Liver (tissue), 8 donors: ENCODE measurements at regions not wholly inside any gene's neighbourhood (a gene's known extent, or its start where the extent isn't known, plus 50 kb on each side); places are given as distances from the start of the nearest gene placed in this dataset.

Experiments
- DNase-seq: peaks from one replicate; pipeline ENCODE4 v3.0.0-alpha.2; 2017; ENCODE audit warnings: low spot score
- H3K27ac ChIP-seq, 2 donors: one replicate each; pipeline ENCODE4 v1.7.0; 2013; ENCODE audit warnings: inconsistent platforms in 2 of 2, low read length in 2 of 2, control low read depth in 1 of 2, low read depth in 1 of 2, mild to moderate bottlenecking in 1 of 2
- H3K27me3 ChIP-seq, 4 donors: one replicate each; pipeline versions ENCODE4 v1.6.1 to v1.7.0; 2013; ENCODE audit warnings: low read length in 3 of 4, inconsistent platforms in 1 of 4, mild to moderate bottlenecking in 1 of 4, moderate library complexity in 1 of 4; ENCODE audit not compliant: control insufficient read depth in 4 of 4, insufficient read depth in 4 of 4
- H3K36me3 ChIP-seq, 4 donors: one replicate each; pipeline versions ENCODE4 v1.6.1 to v1.7.0; 2013; ENCODE audit warnings: low read length in 3 of 4, mild to moderate bottlenecking in 3 of 4, low read depth in 1 of 4, moderate library complexity in 1 of 4; ENCODE audit not compliant: control insufficient read depth in 4 of 4, insufficient read depth in 3 of 4
- H3K4me1 ChIP-seq, 4 donors: one replicate each; pipeline versions ENCODE4 v1.6.1 to v1.7.0; 2013; ENCODE audit warnings: low read length in 3 of 4, mild to moderate bottlenecking in 3 of 4, moderate library complexity in 1 of 4; ENCODE audit not compliant: control insufficient read depth in 4 of 4, insufficient read depth in 4 of 4
- H3K4me3 ChIP-seq, 3 donors: one replicate each; pipeline versions ENCODE4 v1.6.1 to v1.7.0; 2013; ENCODE audit warnings: low read length in 3 of 3, control low read depth in 1 of 3, low read depth in 1 of 3, mild to moderate bottlenecking in 1 of 3
- H3K9ac ChIP-seq, 2 donors: one replicate each; pipeline ENCODE4 v1.7.0; 2013; ENCODE audit warnings: low read length in 2 of 2, mild to moderate bottlenecking in 2 of 2, moderate library complexity in 2 of 2, control low read depth in 1 of 2, low read depth in 1 of 2
- H3K9me3 ChIP-seq, 4 donors: one replicate each; pipeline versions ENCODE4 v1.6.1 to v1.7.0; 2013; ENCODE audit warnings: low read length in 3 of 4; ENCODE audit not compliant: control insufficient read depth in 4 of 4
- FOXA1 ChIP-seq: IDR thresholded peaks from 2 replicates; pipeline ENCODE4 v1.6.1; 2016; ENCODE audit warnings: antibody characterized with exemption
- FOXA2 ChIP-seq: IDR thresholded peaks from 2 replicates; pipeline ENCODE4 v1.6.1; 2016; ENCODE audit warnings: antibody characterized with exemption
- GABPA ChIP-seq, 2 donors: IDR thresholded peaks in 1 of 2; conservative IDR thresholded peaks in 1 of 2; 2 replicates each; pipeline ENCODE4 v1.6.1; 2016; ENCODE audit warnings: antibody characterized with exemption in 2 of 2, mild to moderate bottlenecking in 1 of 2, moderate library complexity in 1 of 2
- HNF4A ChIP-seq, 2 donors: conservative IDR thresholded peaks; 2 replicates each; pipeline ENCODE4 v1.6.1; 2016; ENCODE audit warnings: antibody characterized with exemption in 2 of 2, mild to moderate bottlenecking in 2 of 2
- HNF4G ChIP-seq: IDR thresholded peaks from 2 replicates; pipeline ENCODE4 v1.6.1; 2016; ENCODE audit warnings: antibody characterized with exemption
- RAD21 ChIP-seq, 2 donors: IDR thresholded peaks; 2 replicates each; pipeline ENCODE4 v1.6.1; 2016; ENCODE audit warnings: antibody characterized with exemption in 2 of 2, mild to moderate bottlenecking in 2 of 2
- RXRA ChIP-seq, 2 donors: IDR thresholded peaks; 2 replicates each; pipeline ENCODE4 v1.6.1; 2017 to 2018; ENCODE audit warnings: antibody characterized with exemption in 2 of 2, mild to moderate bottlenecking in 1 of 2
- SP1 ChIP-seq: IDR thresholded peaks from 2 replicates; pipeline ENCODE4 v1.6.1; 2018; ENCODE audit warnings: antibody characterized with exemption, mild to moderate bottlenecking
- YY1 ChIP-seq: IDR thresholded peaks from 2 replicates; pipeline ENCODE4 v1.6.1; 2016; ENCODE audit warnings: antibody characterized with exemption, mild to moderate bottlenecking
- WGBS: extraction: QIAGEN DNeasy Blood & Tissue Kit; methylation state at CpG from one replicate; pipeline ENCODE4 v1.1.7; 2013; 5-methylcytosine and 5-hydroxymethylcytosine counted together
- TF ChIP-seq, protein P1 (sequence below): fragments of 150-350 bp; IDR thresholded peaks from 2 replicates; pipeline ENCODE4 v1.5.1; 2017; ENCODE audit warnings: improper control_type of control experiment, low read depth, low read length; ENCODE audit not compliant: missing input control
- TF ChIP-seq, protein P2 (sequence below): IDR thresholded peaks from 2 replicates; pipeline ENCODE4 v1.6.1; 2016; ENCODE audit warnings: antibody characterized with exemption
- TF ChIP-seq, protein P3 (sequence below): IDR thresholded peaks from 2 replicates; pipeline ENCODE4 v1.6.1; 2016; ENCODE audit warnings: antibody characterized with exemption
- TF ChIP-seq, protein P4 (sequence below): IDR thresholded peaks from 2 replicates; pipeline ENCODE4 v1.6.1; 2016; ENCODE audit warnings: antibody characterized with exemption, mild to moderate bottlenecking
- donor health status: healthy.
- donor health status: healthy.
- donor health status: healthy.
- donor health status: healthy.
- donor health status: healthy.

DNA sequence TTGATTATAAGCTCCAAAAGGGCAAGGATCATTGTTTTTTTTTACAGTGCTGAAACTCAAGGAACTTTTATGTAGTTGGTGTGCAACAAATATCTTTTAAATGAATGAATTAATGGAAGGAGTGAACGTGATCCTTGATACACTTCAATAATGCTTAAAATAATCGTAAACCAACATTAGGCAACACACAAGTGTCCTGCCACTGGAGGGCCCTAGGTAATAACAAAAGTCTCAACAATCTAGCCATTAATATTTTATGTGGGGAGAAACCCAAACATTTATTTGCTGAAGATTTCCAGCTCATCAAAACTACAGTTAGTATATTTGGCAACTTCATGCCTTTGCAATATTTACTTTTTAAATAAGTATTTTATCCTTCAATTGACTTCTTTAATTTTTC, 309.0 kb upstream of the FBXL7 start:
- H3K36me3 ChIP-seq: no peaks in the 10 kb centered on the region
- no peak for TF ChIP-seq SP1
- TF ChIP-seq HNF4G: no peak
- TF ChIP-seq, protein P1, sequence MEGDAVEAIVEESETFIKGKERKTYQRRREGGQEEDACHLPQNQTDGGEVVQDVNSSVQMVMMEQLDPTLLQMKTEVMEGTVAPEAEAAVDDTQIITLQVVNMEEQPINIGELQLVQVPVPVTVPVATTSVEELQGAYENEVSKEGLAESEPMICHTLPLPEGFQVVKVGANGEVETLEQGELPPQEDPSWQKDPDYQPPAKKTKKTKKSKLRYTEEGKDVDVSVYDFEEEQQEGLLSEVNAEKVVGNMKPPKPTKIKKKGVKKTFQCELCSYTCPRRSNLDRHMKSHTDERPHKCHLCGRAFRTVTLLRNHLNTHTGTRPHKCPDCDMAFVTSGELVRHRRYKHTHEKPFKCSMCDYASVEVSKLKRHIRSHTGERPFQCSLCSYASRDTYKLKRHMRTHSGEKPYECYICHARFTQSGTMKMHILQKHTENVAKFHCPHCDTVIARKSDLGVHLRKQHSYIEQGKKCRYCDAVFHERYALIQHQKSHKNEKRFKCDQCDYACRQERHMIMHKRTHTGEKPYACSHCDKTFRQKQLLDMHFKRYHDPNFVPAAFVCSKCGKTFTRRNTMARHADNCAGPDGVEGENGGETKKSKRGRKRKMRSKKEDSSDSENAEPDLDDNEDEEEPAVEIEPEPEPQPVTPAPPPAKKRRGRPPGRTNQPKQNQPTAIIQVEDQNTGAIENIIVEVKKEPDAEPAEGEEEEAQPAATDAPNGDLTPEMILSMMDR: no peak
- TF ChIP-seq FOXA1: no peak
- TF ChIP-seq, protein P2, sequence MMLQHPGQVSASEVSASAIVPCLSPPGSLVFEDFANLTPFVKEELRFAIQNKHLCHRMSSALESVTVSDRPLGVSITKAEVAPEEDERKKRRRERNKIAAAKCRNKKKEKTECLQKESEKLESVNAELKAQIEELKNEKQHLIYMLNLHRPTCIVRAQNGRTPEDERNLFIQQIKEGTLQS: no peak
- TF ChIP-seq HNF4A (conservative IDR thresholded peaks at IDR 0.05): no peak
- TF ChIP-seq YY1: no peak
- H3K27ac ChIP-seq: no peak overlapping the region
- H3K4me3 ChIP-seq: no peak overlapping the region
- H3K27me3 ChIP-seq: no peaks in the 10 kb centered on the region
- H3K9ac ChIP-seq: no peak overlapping the region
- H3K9me3 ChIP-seq: no peaks in the 10 kb centered on the region
- no peaks in the 10 kb centered on the region for H3K4me1 ChIP-seq
- 73% methylated on average over 2 of the region's 2 CpGs for WGBS
- DNase-seq: no peak

DNA sequence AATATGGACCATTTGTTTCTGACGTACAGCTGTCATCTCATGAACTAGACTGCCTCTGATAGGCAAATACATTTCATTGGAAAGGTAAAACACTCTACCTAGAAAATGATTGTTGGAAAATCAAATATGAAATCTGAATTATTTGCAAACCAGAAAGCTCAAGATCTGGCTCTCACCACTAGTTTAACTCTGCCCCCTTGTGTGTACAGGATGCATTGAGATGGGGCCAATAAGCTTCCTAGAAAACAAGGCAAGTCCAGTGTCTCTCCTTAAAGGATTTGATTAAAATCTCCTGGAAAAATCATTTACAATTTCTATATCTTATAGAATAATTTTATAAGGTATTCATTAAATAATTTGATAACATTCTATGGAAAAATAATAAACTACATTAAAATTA, 311.9 kb upstream of the ANKH start:
- no peak overlapping the region for H3K27ac ChIP-seq
- H3K4me1 ChIP-seq: no peaks in the 10 kb centered on the region
- no peaks in the 10 kb centered on the region for H3K27me3 ChIP-seq
- WGBS: 73% methylated on average over 1 of the region's 1 CpG
- H3K9ac ChIP-seq: no peak overlapping the region
- H3K36me3 ChIP-seq: no peaks in the 10 kb centered on the region
- no peak overlapping the region for H3K4me3 ChIP-seq
- no peaks in the 10 kb centered on the region for H3K9me3 ChIP-seq
- TF ChIP-seq, protein P1: peak; percentile 16
- TF ChIP-seq, protein P3, sequence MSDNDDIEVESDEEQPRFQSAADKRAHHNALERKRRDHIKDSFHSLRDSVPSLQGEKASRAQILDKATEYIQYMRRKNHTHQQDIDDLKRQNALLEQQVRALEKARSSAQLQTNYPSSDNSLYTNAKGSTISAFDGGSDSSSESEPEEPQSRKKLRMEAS: no peak
- TF ChIP-seq SP1 (no peak), RXRA (IDR thresholded peaks at IDR 0.05) (no peak), YY1 (no peak), FOXA2 (no peak), RAD21 (IDR thresholded peaks at IDR 0.05) (peak; percentile 37 to 47), HNF4A (conservative IDR thresholded peaks at IDR 0.05) (no peak), GABPA (IDR thresholded peaks at IDR 0.05 in 1 of 2, conservative IDR thresholded peaks at IDR 0.05 in 1 of 2) (no peak)
- TF ChIP-seq, protein P2: no peak
- TF ChIP-seq, protein P4, sequence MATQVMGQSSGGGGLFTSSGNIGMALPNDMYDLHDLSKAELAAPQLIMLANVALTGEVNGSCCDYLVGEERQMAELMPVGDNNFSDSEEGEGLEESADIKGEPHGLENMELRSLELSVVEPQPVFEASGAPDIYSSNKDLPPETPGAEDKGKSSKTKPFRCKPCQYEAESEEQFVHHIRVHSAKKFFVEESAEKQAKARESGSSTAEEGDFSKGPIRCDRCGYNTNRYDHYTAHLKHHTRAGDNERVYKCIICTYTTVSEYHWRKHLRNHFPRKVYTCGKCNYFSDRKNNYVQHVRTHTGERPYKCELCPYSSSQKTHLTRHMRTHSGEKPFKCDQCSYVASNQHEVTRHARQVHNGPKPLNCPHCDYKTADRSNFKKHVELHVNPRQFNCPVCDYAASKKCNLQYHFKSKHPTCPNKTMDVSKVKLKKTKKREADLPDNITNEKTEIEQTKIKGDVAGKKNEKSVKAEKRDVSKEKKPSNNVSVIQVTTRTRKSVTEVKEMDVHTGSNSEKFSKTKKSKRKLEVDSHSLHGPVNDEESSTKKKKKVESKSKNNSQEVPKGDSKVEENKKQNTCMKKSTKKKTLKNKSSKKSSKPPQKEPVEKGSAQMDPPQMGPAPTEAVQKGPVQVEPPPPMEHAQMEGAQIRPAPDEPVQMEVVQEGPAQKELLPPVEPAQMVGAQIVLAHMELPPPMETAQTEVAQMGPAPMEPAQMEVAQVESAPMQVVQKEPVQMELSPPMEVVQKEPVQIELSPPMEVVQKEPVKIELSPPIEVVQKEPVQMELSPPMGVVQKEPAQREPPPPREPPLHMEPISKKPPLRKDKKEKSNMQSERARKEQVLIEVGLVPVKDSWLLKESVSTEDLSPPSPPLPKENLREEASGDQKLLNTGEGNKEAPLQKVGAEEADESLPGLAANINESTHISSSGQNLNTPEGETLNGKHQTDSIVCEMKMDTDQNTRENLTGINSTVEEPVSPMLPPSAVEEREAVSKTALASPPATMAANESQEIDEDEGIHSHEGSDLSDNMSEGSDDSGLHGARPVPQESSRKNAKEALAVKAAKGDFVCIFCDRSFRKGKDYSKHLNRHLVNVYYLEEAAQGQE: no peak
- no peak for DNase-seq
